ENCODE measurements at regions not wholly inside any gene's neighbourhood (a gene's known extent, or its start where the extent isn't known, plus 50 kb on each side); places are given as distances from the start of the nearest gene placed in this dataset.

DNA sequence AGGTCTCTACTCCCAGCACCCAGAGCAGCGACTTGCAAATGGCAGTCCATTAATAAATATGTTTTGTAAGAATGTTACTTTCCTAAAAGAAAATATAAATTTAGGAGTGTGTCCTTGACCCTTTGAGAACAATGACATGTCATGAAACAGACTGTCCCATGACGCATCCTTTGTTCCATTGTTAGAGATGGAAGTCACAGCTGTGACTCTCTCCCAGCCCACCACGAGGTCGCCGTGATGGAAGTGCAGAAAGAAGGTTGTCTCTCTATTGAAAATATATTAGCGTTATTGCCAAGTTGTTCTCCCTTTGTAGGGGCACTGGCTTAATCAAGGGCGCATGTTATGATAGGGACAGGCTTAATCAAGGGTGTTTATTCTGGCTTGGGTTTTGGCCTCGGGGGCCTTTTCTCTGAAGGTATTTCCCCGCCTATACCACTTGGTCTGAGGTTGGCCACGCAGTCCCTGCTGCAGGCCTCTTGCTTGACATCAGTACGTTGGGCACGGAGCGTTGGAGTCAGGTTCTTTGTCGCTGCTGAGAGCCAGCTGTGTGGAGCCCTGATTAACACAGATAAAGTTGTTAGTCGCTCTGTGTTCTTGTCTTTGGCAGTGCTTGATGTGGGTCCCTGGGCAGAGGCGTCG, 126.7 kb upstream of the ZNF536 start:
- Histone ChIP-seq H3K14ac (ENCODE audit: insufficient read length) (no peak overlapping the region), H2AK5ac (ENCODE audit: low read depth, low read length) (no peak overlapping the region), H4K8ac (ENCODE audit: extremely low read depth, insufficient read depth, low read length) (no peak overlapping the region), H3K27ac (ENCODE audit: low read depth, low read length) (no peak overlapping the region), H3K79me2 (ENCODE audit: control insufficient read depth in 1 of 2, insufficient read depth in 2 of 2, low read length in 2 of 2) (no peaks in the 10 kb centered on the region), H3K23ac (ENCODE audit: insufficient read length) (no peak overlapping the region), H3K9me3 (ENCODE audit: insufficient read depth in 2 of 2, low read depth in 1 of 2, low read length in 1 of 2) (no peaks in the 10 kb centered on the region), H3K36me3 (ENCODE audit: control insufficient read depth in 2 of 4, insufficient read depth in 4 of 4, low read length in 3 of 4) (no peaks in the 10 kb centered on the region), H4K5ac (ENCODE audit: insufficient read length, low read depth, low read length) (no peak overlapping the region), H3K4me3 (ENCODE audit: extremely low read depth in 1 of 4, insufficient read depth in 2 of 4, low read depth in 3 of 4, low read length in 4 of 4) (no peak overlapping the region), H2BK12ac (ENCODE audit: low read depth, low read length) (no peak overlapping the region), H3K23me2 (ENCODE audit: low read depth, low read length) (0 out of 2 replicates have a peak, but pooled peaks cover 2% of the 10 kb centered on the region), H3K4me2 (ENCODE audit: insufficient read depth in 1 of 2, low read depth in 2 of 2, low read length in 2 of 2) (no peak overlapping the region), H3K9ac (replicated peaks in 1 of 4; ENCODE audit: extremely low read depth in 1 of 4, low read depth in 3 of 4, low read length in 3 of 4) (no peak overlapping the region), H3K4ac (replicated peaks; ENCODE audit: insufficient read length, low read depth, low read length) (no peak overlapping the region), H2BK15ac (ENCODE audit: low read length) (no peak overlapping the region), H2BK5ac (ENCODE audit: low read depth, low read length) (no peak overlapping the region), H2BK120ac (replicated peaks; ENCODE audit: low read depth, low read length) (no peak overlapping the region), H4K91ac (replicated peaks; ENCODE audit: insufficient read length, low read length) (no peak overlapping the region), H4K20me1 (replicated peaks in 1 of 2; ENCODE audit: control insufficient read depth in 1 of 2, insufficient read depth in 2 of 2, low read length in 2 of 2) (no peaks in the 10 kb centered on the region), H3K79me1 (ENCODE audit: low read depth, low read length) (no peaks in the 10 kb centered on the region), H2BK20ac (ENCODE audit: low read length) (no peak overlapping the region), H3K27me3 (replicated peaks in 1 of 4; ENCODE audit: control insufficient read depth in 3 of 4, extremely low read depth in 1 of 4, insufficient read depth in 3 of 4, low read length in 3 of 4) (no peaks in the 10 kb centered on the region), H3K56ac (replicated peaks; ENCODE audit: insufficient read length, low read depth, low read length) (no peak overlapping the region), H2AFZ (ENCODE audit: low read length) (no peak overlapping the region), H3K4me1 (replicated peaks in 1 of 4; ENCODE audit: control insufficient read depth in 3 of 4, insufficient read depth in 4 of 4, low read length in 3 of 4) (peaks cover 0 to 2% (median 0%) of the 10 kb centered on the region in 4 experiments; a peak in 2 of 7 replicates), H3K18ac (ENCODE audit: extremely low read depth, low read length) (no peak overlapping the region)
- no peak for DNase-seq (ENCODE audit: low read depth in 1 of 2, low spot score in 2 of 2)
- POLR2A ChIA-PET (ENCODE audit: partially characterized antibody): no interaction called here
- WGBS, 2 experiments (ENCODE audit: extremely low coverage in 1 of 2, insufficient coverage in 1 of 2, insufficient read length in 1 of 2, insufficient replicate concordance in 2 of 2, low coverage in 1 of 2, low lambda C conversion rate in 2 of 2, missing lambda C conversion rate in 1 of 2): 88% methylated on average over 17 of the region's 17 CpGs; no CpG with 5 or more reads in 1 of the 2 experiments
- no peak for FAIRE-seq
- CTCF ChIA-PET (ENCODE audit: partially characterized antibody): interaction anchor here (0.8 kb wide), 1 partner anchor 19 kb away, joined by 3 read pairs; no protein-coding TSS in a partner anchor
- TF ChIP-seq ASH2L (IDR thresholded peaks at IDR 0.05; ENCODE audit: low read length): no peak
- no peak for TF ChIP-seq HDAC6 (IDR thresholded peaks at IDR 0.05; ENCODE audit: low read depth, low read length)
- no peak for TF ChIP-seq TBP (IDR thresholded peaks at IDR 0.05; ENCODE audit: low read depth, low read length)
- no peak for TF ChIP-seq RXRA (IDR thresholded peaks at IDR 0.05; ENCODE audit: insufficient read depth, low read depth, low read length)
- no peak for TF ChIP-seq POLR2AphosphoS5 (IDR thresholded peaks at IDR 0.05; ENCODE audit: low read depth, low read length)
- no peak for TF ChIP-seq CBX5 (IDR thresholded peaks at IDR 0.05; ENCODE audit: low read depth, low read length)
- TF ChIP-seq SIRT6 (IDR thresholded peaks at IDR 0.05; ENCODE audit: low read length): no peak
- TF ChIP-seq YY1 (IDR thresholded peaks at IDR 0.05; ENCODE audit: low read depth, low read length): no peak
- TF ChIP-seq, protein P1, sequence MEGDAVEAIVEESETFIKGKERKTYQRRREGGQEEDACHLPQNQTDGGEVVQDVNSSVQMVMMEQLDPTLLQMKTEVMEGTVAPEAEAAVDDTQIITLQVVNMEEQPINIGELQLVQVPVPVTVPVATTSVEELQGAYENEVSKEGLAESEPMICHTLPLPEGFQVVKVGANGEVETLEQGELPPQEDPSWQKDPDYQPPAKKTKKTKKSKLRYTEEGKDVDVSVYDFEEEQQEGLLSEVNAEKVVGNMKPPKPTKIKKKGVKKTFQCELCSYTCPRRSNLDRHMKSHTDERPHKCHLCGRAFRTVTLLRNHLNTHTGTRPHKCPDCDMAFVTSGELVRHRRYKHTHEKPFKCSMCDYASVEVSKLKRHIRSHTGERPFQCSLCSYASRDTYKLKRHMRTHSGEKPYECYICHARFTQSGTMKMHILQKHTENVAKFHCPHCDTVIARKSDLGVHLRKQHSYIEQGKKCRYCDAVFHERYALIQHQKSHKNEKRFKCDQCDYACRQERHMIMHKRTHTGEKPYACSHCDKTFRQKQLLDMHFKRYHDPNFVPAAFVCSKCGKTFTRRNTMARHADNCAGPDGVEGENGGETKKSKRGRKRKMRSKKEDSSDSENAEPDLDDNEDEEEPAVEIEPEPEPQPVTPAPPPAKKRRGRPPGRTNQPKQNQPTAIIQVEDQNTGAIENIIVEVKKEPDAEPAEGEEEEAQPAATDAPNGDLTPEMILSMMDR (IDR thresholded peaks at IDR 0.05; ENCODE audit: control extremely low read depth in 1 of 3, insufficient read depth in 1 of 3, low read depth in 1 of 3, low read length in 3 of 3): no peak
- TF ChIP-seq EP300 (IDR thresholded peaks at IDR 0.05; ENCODE audit: borderline replicate concordance in 1 of 2, low read depth in 2 of 2, low read length in 2 of 2): no peak
- no peak for TF ChIP-seq JUN (IDR thresholded peaks at IDR 0.05; ENCODE audit: low read depth, low read length)
- no peak for TF ChIP-seq EZH2 (IDR thresholded peaks at IDR 0.05; ENCODE audit: low read depth, low read length, severe bottlenecking)

Measured in H1 (cell line).